ENCODE measurements at regions not wholly inside any gene's neighbourhood (a gene's known extent, or its start where the extent isn't known, plus 50 kb on each side); places are given as distances from the start of the nearest gene placed in this dataset.

DNA sequence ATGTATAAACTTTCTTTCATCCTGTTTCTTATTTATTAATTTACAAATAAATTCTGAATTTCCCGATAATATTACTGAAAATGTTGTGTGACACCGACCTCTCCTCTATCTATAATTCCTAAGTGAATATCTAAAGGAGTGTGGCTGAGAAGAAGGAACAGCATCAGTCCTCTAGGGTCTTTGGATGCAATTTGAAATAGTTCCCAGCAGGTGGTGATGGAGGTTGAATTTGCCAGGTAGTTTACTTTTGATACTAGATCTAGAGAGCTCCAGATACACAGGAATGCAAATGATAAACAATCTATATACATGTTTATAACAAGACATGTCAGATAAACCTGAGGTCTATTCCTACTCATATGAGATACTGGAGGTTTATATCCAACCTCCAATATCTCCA, 305.4 kb downstream of the PCDH18 start:
- no peak for DNase-seq (ENCODE audit: low read depth)
- no peak overlapping the region for H3K4me3 ChIP-seq (ENCODE audit: low read depth, low read length)

GRCh38 chr4:137226221-137226620, 306.1 kb downstream of the PCDH18 start:
- no peak overlapping the region for H3K4me3 ChIP-seq (ENCODE audit: low read depth, low read length)
- DNase-seq (ENCODE audit: low read depth) = no peak

- DNase-seq (ENCODE audit: low read depth) = peak; percentile 8
- no peak overlapping the region for H3K4me3 ChIP-seq (ENCODE audit: low read depth, low read length)
These were observed 318.7 kb downstream of the PCDH18 start for GRCh38 chr4:137213372-137214173.

DNA sequence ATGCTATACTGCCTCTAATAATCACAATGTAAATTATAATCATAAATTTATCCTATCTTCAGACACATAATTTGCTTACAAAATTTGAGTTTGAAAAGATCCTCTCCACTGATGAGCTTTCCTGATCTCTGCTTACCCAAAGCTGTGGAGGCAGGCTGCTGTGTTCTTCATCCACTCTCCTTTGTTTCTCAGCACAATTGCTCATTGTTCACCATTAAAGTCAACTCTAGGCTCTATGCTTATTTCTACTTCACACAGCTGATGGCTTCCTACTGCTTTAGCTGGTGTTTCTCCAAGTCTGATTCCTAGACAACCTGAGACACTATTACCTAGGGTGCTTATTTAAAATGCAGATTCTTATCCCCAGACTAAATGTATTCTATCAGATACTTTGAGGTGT, 319.7 kb downstream of the PCDH18 start:
- no peak overlapping the region for H3K4me3 ChIP-seq (ENCODE audit: low read depth, low read length)
- DNase-seq (ENCODE audit: low read depth) = no peak

GRCh38 chr4:137209240-137209639, 323.1 kb downstream of the PCDH18 start:
- H3K4me3 ChIP-seq (ENCODE audit: low read depth, low read length) = no peak overlapping the region

DNA sequence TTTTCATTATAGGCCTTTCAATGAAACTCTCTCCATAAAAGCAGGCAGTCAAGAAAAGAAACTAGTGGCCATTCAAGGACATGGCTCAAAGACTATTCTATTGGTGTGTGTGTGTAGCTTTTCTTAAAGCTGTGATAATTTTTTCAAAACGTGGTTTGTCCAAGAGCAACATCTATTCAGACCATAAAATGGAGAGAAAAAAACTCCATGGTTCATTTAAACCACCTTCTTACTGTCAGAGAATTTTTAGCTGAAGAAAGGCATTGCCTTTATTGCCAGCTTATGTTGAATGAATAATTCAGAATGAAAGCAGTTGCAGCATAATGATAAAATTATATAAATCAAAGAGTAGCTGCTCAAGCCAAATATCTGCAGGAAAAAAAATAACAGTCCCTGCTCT, 325.5 kb downstream of the PCDH18 start:
- H3K4me3 ChIP-seq (ENCODE audit: low read depth, low read length) = no peak overlapping the region
- no peak for DNase-seq (ENCODE audit: low read depth)

More at GRCh38 chr4:137209240-137209639, 323.1 kb downstream of the PCDH18 start:
- no peak for DNase-seq (ENCODE audit: low read depth)

DNA sequence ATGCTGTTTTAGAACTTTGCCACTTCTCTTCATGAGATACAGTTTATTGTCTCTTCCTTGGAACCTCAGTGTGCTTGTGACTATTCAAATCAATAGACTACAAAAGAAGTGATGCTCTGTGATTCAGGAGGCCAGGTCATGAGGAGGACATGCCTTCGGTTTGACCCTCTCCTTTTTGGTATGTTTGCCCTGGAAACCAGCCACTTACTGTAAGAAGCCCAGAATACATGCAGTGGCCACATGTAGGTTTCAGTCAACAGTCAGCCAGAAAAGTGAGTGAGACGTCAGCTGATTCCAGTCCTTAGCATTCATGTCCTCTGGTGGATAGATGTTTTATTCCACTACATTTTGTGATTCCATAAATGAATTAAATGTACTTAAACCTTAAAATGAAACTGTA, 328.7 kb downstream of the PCDH18 start:
- no peak overlapping the region for H3K4me3 ChIP-seq (ENCODE audit: low read depth, low read length)
- DNase-seq (ENCODE audit: low read depth) = peak; percentile 69

- no peak overlapping the region for H3K4me3 ChIP-seq (ENCODE audit: low read depth, low read length)
- DNase-seq (ENCODE audit: low read depth) = no peak
These were observed 332.0 kb downstream of the PCDH18 start for GRCh38 chr4:137200322-137200721.

DNA sequence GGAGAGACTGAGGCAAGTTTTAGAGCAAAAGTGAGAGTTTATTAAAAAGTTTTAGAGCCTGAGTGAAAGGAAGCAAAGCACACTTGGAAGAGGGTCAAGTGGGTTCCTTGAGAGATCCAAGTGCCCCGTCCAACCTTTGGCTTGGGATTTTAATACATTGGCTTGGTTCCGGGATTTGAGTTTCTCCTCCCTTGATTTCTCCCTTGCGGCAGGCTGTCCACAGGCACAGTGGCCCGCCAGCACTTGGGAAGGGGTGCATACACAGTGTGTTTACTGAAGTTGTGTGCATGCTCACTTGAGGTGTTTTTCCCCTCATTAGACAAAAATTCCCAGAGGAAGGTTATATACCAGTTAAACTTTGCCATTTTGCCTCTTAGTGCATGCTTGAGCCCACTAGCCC, 333.5 kb downstream of the PCDH18 start:
- no peak for DNase-seq (ENCODE audit: low read depth)
- no peak overlapping the region for H3K4me3 ChIP-seq (ENCODE audit: low read depth, low read length)

- no peak overlapping the region for H3K4me3 ChIP-seq (ENCODE audit: low read depth, low read length)
- DNase-seq (ENCODE audit: low read depth) = no peak
These were observed 337.6 kb downstream of the PCDH18 start for GRCh38 chr4:137194670-137195069.

DNA sequence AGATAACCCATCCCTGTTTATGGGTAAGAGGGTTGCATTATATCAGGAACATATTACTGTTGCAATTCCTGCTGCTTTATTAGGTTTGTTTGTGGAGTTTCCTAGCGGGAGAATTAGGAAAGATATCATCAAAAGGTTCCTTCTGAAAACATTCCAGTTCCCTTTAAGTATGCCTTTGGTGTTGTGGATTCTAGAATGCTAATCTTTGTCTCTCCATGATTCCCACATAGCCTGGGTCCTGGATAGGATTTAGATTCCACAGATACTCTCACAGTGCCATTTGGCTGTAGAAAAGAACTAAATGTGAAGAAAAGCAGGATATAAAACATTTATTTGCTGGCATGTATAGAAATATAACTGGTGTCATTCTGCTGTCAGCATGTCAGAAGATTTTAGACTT, 338.7 kb downstream of the PCDH18 start:
- H3K4me3 ChIP-seq (ENCODE audit: low read depth, low read length) = no peak overlapping the region
- no peak for DNase-seq (ENCODE audit: low read depth)

GRCh38 chr4:137181293-137181899, 350.9 kb downstream of the PCDH18 start:
- no peak for DNase-seq (ENCODE audit: low read depth)
- no peak overlapping the region for H3K4me3 ChIP-seq (ENCODE audit: low read depth, low read length)

DNA sequence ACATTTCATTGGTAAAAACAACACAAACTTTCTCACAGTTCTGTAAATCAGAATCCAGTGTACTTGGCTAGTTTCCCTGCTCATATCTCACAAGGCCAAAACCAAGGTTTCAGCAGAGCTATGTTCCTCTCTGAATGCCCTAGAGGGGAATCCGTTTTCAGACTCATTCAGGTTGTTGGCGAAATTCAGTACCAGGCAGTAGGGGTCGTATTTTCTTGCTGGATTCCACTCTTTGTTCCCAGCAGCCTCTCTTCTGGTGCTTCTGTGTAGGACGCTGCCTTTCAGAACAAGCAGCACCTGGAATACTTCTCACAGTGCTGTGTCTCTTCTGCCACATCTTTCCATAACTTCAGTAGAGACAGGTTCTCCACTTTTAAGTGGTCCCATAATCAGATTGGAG, 351.9 kb downstream of the PCDH18 start:
- no peak overlapping the region for H3K4me3 ChIP-seq (ENCODE audit: low read depth, low read length)
- no peak for DNase-seq (ENCODE audit: low read depth)

GRCh38 chr4:137156807-137157206, 375.5 kb downstream of the PCDH18 start:
- DNase-seq (ENCODE audit: low read depth) = no peak
- H3K4me3 ChIP-seq (ENCODE audit: low read depth, low read length) = no peak overlapping the region

- no peak overlapping the region for H3K4me3 ChIP-seq (ENCODE audit: low read depth, low read length)
- peak; percentile 60 for DNase-seq (ENCODE audit: low read depth)
These were observed 376.2 kb downstream of the PCDH18 start for GRCh38 chr4:137156054-137156453.

GRCh38 chr4:137131201-137131600, 401.1 kb downstream of the PCDH18 start:
- no peak overlapping the region for H3K4me3 ChIP-seq (ENCODE audit: low read depth, low read length)
- no peak for DNase-seq (ENCODE audit: low read depth)

DNA sequence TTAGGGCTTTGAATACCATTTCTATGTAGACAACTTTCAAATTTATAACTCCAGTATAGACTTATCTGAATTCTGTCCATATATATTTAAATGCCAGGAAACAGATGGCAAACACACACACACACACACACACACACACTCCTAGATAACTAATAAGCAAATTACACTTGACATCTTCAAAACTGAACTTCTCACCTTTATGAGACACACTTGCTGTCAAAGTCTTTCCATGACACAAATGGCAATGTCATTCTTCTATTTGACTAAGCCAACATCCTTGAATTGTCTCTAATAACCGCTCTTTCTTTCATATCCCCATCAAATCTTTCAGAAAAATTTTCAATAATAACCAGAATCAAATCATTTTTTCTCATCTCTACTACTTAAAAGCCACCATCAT, 402.4 kb downstream of the PCDH18 start:
- H3K4me3 ChIP-seq (ENCODE audit: low read depth, low read length) = no peak overlapping the region
- DNase-seq (ENCODE audit: low read depth) = no peak

DNA sequence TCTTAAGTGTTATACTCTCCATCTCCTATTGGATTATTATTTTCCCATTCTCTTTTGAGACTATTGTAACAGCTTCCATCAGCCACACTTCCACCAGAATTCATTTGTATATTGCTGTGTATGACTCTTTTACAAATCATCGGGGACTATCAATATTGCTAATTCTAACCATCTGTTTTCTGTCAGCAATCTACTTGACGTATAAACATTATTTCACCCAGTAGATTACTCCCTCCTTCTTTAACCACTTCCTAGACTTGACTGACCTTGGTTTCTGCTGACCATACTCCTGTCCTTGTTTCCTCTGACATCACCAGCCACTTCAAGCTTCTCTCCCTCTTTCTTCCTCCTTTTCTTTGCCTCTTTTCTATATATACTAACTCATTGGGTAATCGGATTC, 402.9 kb downstream of the PCDH18 start:
- DNase-seq (ENCODE audit: low read depth) = peak; percentile 30
- H3K4me3 ChIP-seq (ENCODE audit: low read depth, low read length) = no peak overlapping the region

- DNase-seq (ENCODE audit: low read depth) = peak; percentile 8
- H3K4me3 ChIP-seq (ENCODE audit: low read depth, low read length) = peak overlapping the region; percentile 39
These were observed 407.3 kb downstream of the PCDH18 start for GRCh38 chr4:137125011-137125410.

GRCh38 chr4:137124278-137124932, 407.9 kb downstream of the PCDH18 start:
- peak overlapping the region; percentile 39 for H3K4me3 ChIP-seq (ENCODE audit: low read depth, low read length)
- peak; percentile 44 for DNase-seq (ENCODE audit: low read depth)

GRCh38 chr4:137122876-137123275, 409.4 kb downstream of the PCDH18 start:
- H3K4me3 ChIP-seq (ENCODE audit: low read depth, low read length) = no peak overlapping the region
- DNase-seq (ENCODE audit: low read depth) = no peak
